Smooth muscle cell (in vitro differentiated cells): ENCODE measurements at regions not wholly inside any gene's neighbourhood (a gene's known extent, or its start where the extent isn't known, plus 50 kb on each side); places are given as distances from the start of the nearest gene placed in this dataset.

Experiments
- DNase-seq: peaks from one replicate; lab custom pipeline; 2025; ENCODE audit not compliant: unreplicated experiment; lab: John Stamatoyannopoulos, UW
- H2AFZ ChIP-seq: fragments of 200-600 bp; sonication (generic); 2 replicates; pipeline ENCODE4 v1.6.0; 2016; ENCODE audit warnings: antibody characterized with exemption, low read depth, mild to moderate bottlenecking
- H3F3A ChIP-seq: fragments of 200-600 bp; sonication (generic); 2 replicates; pipeline ENCODE4 v1.6.0; 2017; ENCODE audit warnings: antibody characterized with exemption, low read depth
- H3K27ac ChIP-seq: fragments of 200-600 bp; sonication (generic); 2 replicates; pipeline ENCODE4 v1.5.1; 2016; ENCODE audit warnings: low read depth, mild to moderate bottlenecking
- H3K27me3 ChIP-seq: fragments of 200-600 bp; sonication (generic); 2 replicates; pipeline ENCODE4 v1.6.1; 2016; ENCODE audit warnings: low read depth, mild to moderate bottlenecking
- H3K36me3 ChIP-seq: fragments of 200-600 bp; sonication (generic); 2 replicates; pipeline ENCODE4 v1.5.1; 2016; ENCODE audit warnings: low read depth
- H3K4me1 ChIP-seq: fragments of 200-600 bp; sonication (generic); 2 replicates; pipeline ENCODE4 v1.5.1; 2016; ENCODE audit warnings: low read depth
- H3K4me2 ChIP-seq: fragments of 200-600 bp; sonication (generic); 2 replicates; pipeline ENCODE4 v1.6.0; 2016; ENCODE audit warnings: mild to moderate bottlenecking
- H3K4me3 ChIP-seq: fragments of 200-600 bp; sonication (generic); 2 replicates; pipeline ENCODE4 v1.5.1; 2016; ENCODE audit warnings: mild to moderate bottlenecking
- H3K79me2 ChIP-seq: fragments of 200-600 bp; sonication (generic); 2 replicates; pipeline ENCODE4 v1.6.0; 2016; ENCODE audit warnings: low read depth, mild to moderate bottlenecking
- H3K9ac ChIP-seq: fragments of 200-600 bp; sonication (generic); 2 replicates; pipeline ENCODE4 v1.6.0; 2016; ENCODE audit warnings: low read depth
- H3K9me3 ChIP-seq: fragments of 200-600 bp; sonication (generic); replicated peaks from 2 replicates; pipeline ENCODE4 v1.5.1; 2016; ENCODE audit warnings: low read depth
- H4K20me1 ChIP-seq: fragments of 200-600 bp; sonication (generic); 2 replicates; pipeline ENCODE4 v1.6.0; 2016; ENCODE audit warnings: low read depth
- CTCF ChIP-seq: fragments of 200-600 bp; sonication (generic); IDR thresholded peaks from 2 replicates; pipeline ENCODE4 v1.5.1; 2017; ENCODE audit warnings: borderline replicate concordance, mild to moderate bottlenecking, antibody characterized with exemption; ENCODE audit not compliant: insufficient read depth, poor library complexity, severe bottlenecking
- WGBS: methylation state at CpG from one replicate; pipeline ENCODE4 v1.1.7; 2016; ENCODE audit warnings: low lambda C conversion rate; 5-methylcytosine and 5-hydroxymethylcytosine counted together

- H3K9ac ChIP-seq, result no peak overlapping the region
- no peaks in the 10 kb centered on the region for H3K9me3 ChIP-seq
- no peaks in the 10 kb centered on the region for H3K27me3 ChIP-seq
- H3K4me2 ChIP-seq, result no peak overlapping the region
- no peaks in the 10 kb centered on the region for H3K4me1 ChIP-seq
- no peaks in the 10 kb centered on the region for H3F3A ChIP-seq
- H3K79me2 ChIP-seq, result no peaks in the 10 kb centered on the region
- no peak for DNase-seq
- no peaks in the 10 kb centered on the region for H4K20me1 ChIP-seq
- no peak overlapping the region for H3K4me3 ChIP-seq
- 91% methylated on average over 2 of the region's 2 CpGs for WGBS
- H2AFZ ChIP-seq, result no peak overlapping the region
- no peak for TF ChIP-seq CTCF
- H3K36me3 ChIP-seq, result no peaks in the 10 kb centered on the region
- no peak overlapping the region for H3K27ac ChIP-seq
Observed at GRCh38 chr5:107251151-107251550, 419.6 kb downstream of the EFNA5 start.

- H3K36me3 ChIP-seq, result no peaks in the 10 kb centered on the region
- WGBS, result 49% methylated on average over 10 of the region's 10 CpGs
- H2AFZ ChIP-seq, result no peak overlapping the region
- H4K20me1 ChIP-seq, result no peaks in the 10 kb centered on the region
- no peaks in the 10 kb centered on the region for H3K79me2 ChIP-seq
- H3K27ac ChIP-seq, result no peak overlapping the region
- H3K4me3 ChIP-seq, result no peak overlapping the region
- H3K9ac ChIP-seq, result no peak overlapping the region
- TF ChIP-seq CTCF, result peak; percentile 70
- no peak for DNase-seq
- no peaks in the 10 kb centered on the region for H3K4me1 ChIP-seq
- H3F3A ChIP-seq, result no peaks in the 10 kb centered on the region
- H3K9me3 ChIP-seq, result no peaks in the 10 kb centered on the region
- H3K4me2 ChIP-seq, result no peak overlapping the region
- H3K27me3 ChIP-seq, result no peaks in the 10 kb centered on the region
Observed at GRCh38 chr5:107248066-107248695, 422.6 kb downstream of the EFNA5 start.

GRCh38 chr5:107247427-107247826 is 423.3 kb downstream of the EFNA5 start:
- H3K9me3 ChIP-seq, result no peaks in the 10 kb centered on the region
- H3K27me3 ChIP-seq, result no peaks in the 10 kb centered on the region
- no peak overlapping the region for H3K4me2 ChIP-seq
- no peak overlapping the region for H3K9ac ChIP-seq
- no peak overlapping the region for H3K4me3 ChIP-seq
- TF ChIP-seq CTCF, result no peak
- no peak overlapping the region for H3K27ac ChIP-seq
- DNase-seq, result no peak
- no peaks in the 10 kb centered on the region for H3K36me3 ChIP-seq
- H3K79me2 ChIP-seq, result no peaks in the 10 kb centered on the region
- H4K20me1 ChIP-seq, result no peaks in the 10 kb centered on the region
- H2AFZ ChIP-seq, result no peak overlapping the region
- no peaks in the 10 kb centered on the region for H3F3A ChIP-seq
- 74% methylated on average over 2 of the region's 2 CpGs for WGBS
- H3K4me1 ChIP-seq, result no peaks in the 10 kb centered on the region

- Histone ChIP-seq H3K36me3 (no peaks in the 10 kb centered on the region), H3K4me2 (no peak overlapping the region), H3K79me2 (no peaks in the 10 kb centered on the region), H3K27me3 (no peaks in the 10 kb centered on the region), H3F3A (no peaks in the 10 kb centered on the region), H3K4me3 (no peak overlapping the region), H2AFZ (no peak overlapping the region), H3K4me1 (peaks cover 4% of the 10 kb centered on the region), H3K9me3 (no peaks in the 10 kb centered on the region), H3K9ac (no peak overlapping the region), H4K20me1 (no peaks in the 10 kb centered on the region), H3K27ac (no peak overlapping the region)
- 85% methylated on average over 3 of the region's 3 CpGs for whole genome bisulfite sequencing
- TF ChIP-seq CTCF, result no peak
- no peak for DNase-seq
Observed at GRCh38 chr5:107243220-107243579, 427.5 kb downstream of the EFNA5 start.
